ENCODE measurements at regions not wholly inside any gene's neighbourhood (a gene's known extent, or its start where the extent isn't known, plus 50 kb on each side); places are given as distances from the start of the nearest gene placed in this dataset.

GRCh38 chr6:154921482-154921881 lies 73.6 kb upstream of the TIAM2 start:
- intact Hi-C loops (cut with DNase I), result no loop called here
- Histone ChIP-seq H3K4me3 (no peak overlapping the region), H3K9me3 (no peaks in the 10 kb centered on the region), H3K36me3 (no peaks in the 10 kb centered on the region), H3K27me3 (no peaks in the 10 kb centered on the region), H3K4me1 (no peaks in the 10 kb centered on the region), H3K27ac (no peak overlapping the region)
- ATAC-seq (peak; percentile 44), DNase-seq (no peak)
- TF ChIP-seq CTCF (IDR thresholded peaks at IDR 0.05), result no peak

- H3K9me3 ChIP-seq, result no peaks in the 10 kb centered on the region
Observed at GRCh38 chr6:154923199-154923869, 71.8 kb upstream of the TIAM2 start.

GRCh38 chr6:154925130-154925529 lies 70.0 kb upstream of the TIAM2 start:
- DNase-seq, result no peak
- intact Hi-C loops (cut with DNase I), result no loop called here

More at GRCh38 chr6:154923199-154923869, 71.8 kb upstream of the TIAM2 start:
- Histone ChIP-seq H3K4me1 (no peaks in the 10 kb centered on the region), H3K36me3 (no peaks in the 10 kb centered on the region), H3K27me3 (no peaks in the 10 kb centered on the region), H3K4me3 (no peak overlapping the region), H3K27ac (no peak overlapping the region)
- no peak for TF ChIP-seq CTCF (IDR thresholded peaks at IDR 0.05)
- DNase-seq (no peak), ATAC-seq (no peak)
- intact Hi-C loops (cut with DNase I), result no loop called here

GRCh38 chr6:154926366-154926765 lies 68.7 kb upstream of the TIAM2 start:
- Histone ChIP-seq H3K27me3 (no peaks in the 10 kb centered on the region), H3K36me3 (no peaks in the 10 kb centered on the region), H3K27ac (no peak overlapping the region), H3K9me3 (no peaks in the 10 kb centered on the region), H3K4me3 (no peak overlapping the region), H3K4me1 (no peaks in the 10 kb centered on the region)
- DNase-seq, result no peak
- intact Hi-C loops (cut with DNase I), result no loop called here
- TF ChIP-seq CTCF (IDR thresholded peaks at IDR 0.05), result no peak
- no peak for ATAC-seq

More at GRCh38 chr6:154925130-154925529, 70.0 kb upstream of the TIAM2 start:
- ATAC-seq, result no peak
- H3K4me1 ChIP-seq, result no peaks in the 10 kb centered on the region
- TF ChIP-seq CTCF (IDR thresholded peaks at IDR 0.05), result no peak
- no peak overlapping the region for H3K4me3 ChIP-seq
- no peaks in the 10 kb centered on the region for H3K36me3 ChIP-seq
- H3K27me3 ChIP-seq, result no peaks in the 10 kb centered on the region
- H3K9me3 ChIP-seq, result no peaks in the 10 kb centered on the region
- H3K27ac ChIP-seq, result no peak overlapping the region

GRCh38 chr6:154928325-154928922 lies 66.7 kb upstream of the TIAM2 start:
- Histone ChIP-seq H3K27me3 (no peaks in the 10 kb centered on the region), H3K9me3 (no peaks in the 10 kb centered on the region), H3K27ac (no peak overlapping the region), H3K36me3 (no peaks in the 10 kb centered on the region), H3K4me3 (no peak overlapping the region), H3K4me1 (no peaks in the 10 kb centered on the region)
- DNase-seq, result no peak
- intact Hi-C loops (cut with DNase I), result no loop called here
- TF ChIP-seq CTCF (IDR thresholded peaks at IDR 0.05), result peak; percentile 74
- peak; percentile 81 for ATAC-seq
